ENCODE measurements at regions not wholly inside any gene's neighbourhood (a gene's known extent, or its start where the extent isn't known, plus 50 kb on each side); places are given as distances from the start of the nearest gene placed in this dataset.

DNA sequence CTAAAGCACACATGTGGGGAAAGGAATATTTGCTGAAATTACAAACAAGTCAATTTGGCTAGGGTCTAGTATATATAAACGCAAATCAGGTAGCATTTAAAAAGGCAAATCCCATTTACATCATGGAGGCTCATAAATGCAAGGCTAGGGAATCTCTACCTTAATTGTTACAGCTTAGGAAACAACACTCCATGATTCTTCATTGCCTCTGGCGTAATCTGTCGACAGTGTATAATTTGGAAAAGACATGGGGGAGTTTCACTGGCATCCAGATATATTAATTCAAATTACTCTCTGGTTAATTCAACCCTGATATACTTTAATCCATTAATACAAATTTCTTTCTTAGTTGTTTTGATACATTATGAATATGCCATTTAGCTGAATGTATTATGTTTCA lies 1630.2 kb upstream of the FLRT2 start:
- ChIA-PET POLR2A (no interaction called here), CTCF (no interaction called here)
- TF ChIP-seq FOSL2 (IDR thresholded peaks at IDR 0.05) (no peak), FOSL2 (CRISPR knock-in tag; IDR thresholded peaks at IDR 0.05) (no peak), CHD4 (IDR thresholded peaks at IDR 0.05; ENCODE audit: borderline replicate concordance) (no peak), TP53 (CRISPR knock-in tag; IDR thresholded peaks at IDR 0.05) (no peak), CEBPB (IDR thresholded peaks at IDR 0.05) (no peak), MAZ (IDR thresholded peaks at IDR 0.05; ENCODE audit: borderline replicate concordance, low read depth, low read length) (no peak), CHD2 (IDR thresholded peaks at IDR 0.05; ENCODE audit: low read length, partially characterized antibody) (no peak), RNF2 (IDR thresholded peaks at IDR 0.05; ENCODE audit: borderline replicate concordance, low read depth) (no peak), RCOR1 (IDR thresholded peaks at IDR 0.05; ENCODE audit: low read depth, low read length) (no peak), SREBF2 (IDR thresholded peaks at IDR 0.05) (no peak), RFX5 (IDR thresholded peaks at IDR 0.05) (no peak), HOXB13 (CRISPR knock-in tag; IDR thresholded peaks at IDR 0.05; ENCODE audit: low read depth) (no peak), RARB (CRISPR knock-in tag; IDR thresholded peaks at IDR 0.05) (no peak), HOXB5 (CRISPR knock-in tag; IDR thresholded peaks at IDR 0.05) (no peak)
- TF ChIP-seq, protein P1, sequence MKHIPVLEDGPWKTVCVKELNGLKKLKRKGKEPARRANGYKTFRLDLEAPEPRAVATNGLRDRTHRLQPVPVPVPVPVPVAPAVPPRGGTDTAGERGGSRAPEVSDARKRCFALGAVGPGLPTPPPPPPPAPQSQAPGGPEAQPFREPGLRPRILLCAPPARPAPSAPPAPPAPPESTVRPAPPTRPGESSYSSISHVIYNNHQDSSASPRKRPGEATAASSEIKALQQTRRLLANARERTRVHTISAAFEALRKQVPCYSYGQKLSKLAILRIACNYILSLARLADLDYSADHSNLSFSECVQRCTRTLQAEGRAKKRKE (CRISPR knock-in tag; IDR thresholded peaks at IDR 0.05; ENCODE audit: low read depth): no peak
- TF ChIP-seq, protein P2, sequence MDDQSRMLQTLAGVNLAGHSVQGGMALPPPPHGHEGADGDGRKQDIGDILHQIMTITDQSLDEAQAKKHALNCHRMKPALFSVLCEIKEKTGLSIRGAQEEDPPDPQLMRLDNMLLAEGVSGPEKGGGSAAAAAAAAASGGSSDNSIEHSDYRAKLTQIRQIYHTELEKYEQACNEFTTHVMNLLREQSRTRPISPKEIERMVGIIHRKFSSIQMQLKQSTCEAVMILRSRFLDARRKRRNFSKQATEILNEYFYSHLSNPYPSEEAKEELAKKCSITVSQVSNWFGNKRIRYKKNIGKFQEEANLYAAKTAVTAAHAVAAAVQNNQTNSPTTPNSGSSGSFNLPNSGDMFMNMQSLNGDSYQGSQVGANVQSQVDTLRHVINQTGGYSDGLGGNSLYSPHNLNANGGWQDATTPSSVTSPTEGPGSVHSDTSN (IDR thresholded peaks at IDR 0.05): no peak
- TF ChIP-seq, protein P3, sequence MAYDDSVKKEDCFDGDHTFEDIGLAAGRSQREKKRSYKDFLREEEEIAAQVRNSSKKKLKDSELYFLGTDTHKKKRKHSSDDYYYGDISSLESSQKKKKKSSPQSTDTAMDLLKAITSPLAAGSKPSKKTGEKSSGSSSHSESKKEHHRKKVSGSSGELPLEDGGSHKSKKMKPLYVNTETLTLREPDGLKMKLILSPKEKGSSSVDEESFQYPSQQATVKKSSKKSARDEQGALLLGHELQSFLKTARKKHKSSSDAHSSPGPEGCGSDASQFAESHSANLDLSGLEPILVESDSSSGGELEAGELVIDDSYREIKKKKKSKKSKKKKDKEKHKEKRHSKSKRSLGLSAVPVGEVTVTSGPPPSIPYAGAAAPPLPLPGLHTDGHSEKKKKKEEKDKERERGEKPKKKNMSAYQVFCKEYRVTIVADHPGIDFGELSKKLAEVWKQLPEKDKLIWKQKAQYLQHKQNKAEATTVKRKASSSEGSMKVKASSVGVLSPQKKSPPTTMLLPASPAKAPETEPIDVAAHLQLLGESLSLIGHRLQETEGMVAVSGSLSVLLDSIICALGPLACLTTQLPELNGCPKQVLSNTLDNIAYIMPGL (CRISPR knock-in tag; IDR thresholded peaks at IDR 0.05; ENCODE audit: borderline replicate concordance): no peak
- TF ChIP-seq, protein P4, sequence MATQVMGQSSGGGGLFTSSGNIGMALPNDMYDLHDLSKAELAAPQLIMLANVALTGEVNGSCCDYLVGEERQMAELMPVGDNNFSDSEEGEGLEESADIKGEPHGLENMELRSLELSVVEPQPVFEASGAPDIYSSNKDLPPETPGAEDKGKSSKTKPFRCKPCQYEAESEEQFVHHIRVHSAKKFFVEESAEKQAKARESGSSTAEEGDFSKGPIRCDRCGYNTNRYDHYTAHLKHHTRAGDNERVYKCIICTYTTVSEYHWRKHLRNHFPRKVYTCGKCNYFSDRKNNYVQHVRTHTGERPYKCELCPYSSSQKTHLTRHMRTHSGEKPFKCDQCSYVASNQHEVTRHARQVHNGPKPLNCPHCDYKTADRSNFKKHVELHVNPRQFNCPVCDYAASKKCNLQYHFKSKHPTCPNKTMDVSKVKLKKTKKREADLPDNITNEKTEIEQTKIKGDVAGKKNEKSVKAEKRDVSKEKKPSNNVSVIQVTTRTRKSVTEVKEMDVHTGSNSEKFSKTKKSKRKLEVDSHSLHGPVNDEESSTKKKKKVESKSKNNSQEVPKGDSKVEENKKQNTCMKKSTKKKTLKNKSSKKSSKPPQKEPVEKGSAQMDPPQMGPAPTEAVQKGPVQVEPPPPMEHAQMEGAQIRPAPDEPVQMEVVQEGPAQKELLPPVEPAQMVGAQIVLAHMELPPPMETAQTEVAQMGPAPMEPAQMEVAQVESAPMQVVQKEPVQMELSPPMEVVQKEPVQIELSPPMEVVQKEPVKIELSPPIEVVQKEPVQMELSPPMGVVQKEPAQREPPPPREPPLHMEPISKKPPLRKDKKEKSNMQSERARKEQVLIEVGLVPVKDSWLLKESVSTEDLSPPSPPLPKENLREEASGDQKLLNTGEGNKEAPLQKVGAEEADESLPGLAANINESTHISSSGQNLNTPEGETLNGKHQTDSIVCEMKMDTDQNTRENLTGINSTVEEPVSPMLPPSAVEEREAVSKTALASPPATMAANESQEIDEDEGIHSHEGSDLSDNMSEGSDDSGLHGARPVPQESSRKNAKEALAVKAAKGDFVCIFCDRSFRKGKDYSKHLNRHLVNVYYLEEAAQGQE (IDR thresholded peaks at IDR 0.05): no peak
- TF ChIP-seq, protein P5, sequence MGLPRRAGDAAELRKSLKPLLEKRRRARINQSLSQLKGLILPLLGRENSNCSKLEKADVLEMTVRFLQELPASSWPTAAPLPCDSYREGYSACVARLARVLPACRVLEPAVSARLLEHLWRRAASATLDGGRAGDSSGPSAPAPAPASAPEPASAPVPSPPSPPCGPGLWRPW (IDR thresholded peaks at IDR 0.05): no peak
- Histone ChIP-seq H3K27ac (no peak overlapping the region), H3K4me1 (no peaks in the 10 kb centered on the region), H3K4me3 (no peak overlapping the region), H3K9me3 (no peaks in the 10 kb centered on the region; the same call in 2 of the 3 replicates), H3K4me2 (no peak overlapping the region)
- DNase-seq (ENCODE audit: low read depth in 1 of 2, low spot score in 1 of 2): no peak
- ATAC-seq: no peak
- WGBS (ENCODE audit: missing lambda C conversion rate): 9% methylated on average over 3 of the region's 3 CpGs
- no peak for FAIRE-seq

DNA sequence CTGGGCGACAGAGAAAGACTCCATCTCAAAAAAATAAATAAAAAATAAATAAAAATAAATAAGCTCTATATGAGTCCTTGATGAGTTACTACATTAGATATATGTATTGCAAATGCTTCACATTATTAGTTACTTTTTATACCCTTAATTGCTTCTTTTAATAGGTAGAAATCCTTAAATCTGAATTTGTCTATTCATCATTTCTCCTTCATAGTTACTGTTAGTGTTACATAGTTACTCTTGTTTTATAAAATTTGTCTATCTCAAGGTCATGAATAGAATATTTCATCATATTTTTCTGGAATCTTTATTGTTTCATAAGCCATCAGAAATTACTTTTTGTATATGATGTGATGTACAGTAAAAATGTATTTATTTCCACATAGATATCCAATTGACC lies 1624.8 kb upstream of the FLRT2 start:
- no peaks in the 10 kb centered on the region; the same call in 2 of the 3 replicates for H3K9me3 ChIP-seq
- no peak overlapping the region for H3K4me3 ChIP-seq
- FAIRE-seq (no peak), DNase-seq (ENCODE audit: low read depth in 1 of 2, low spot score in 1 of 2) (no peak), ATAC-seq (no peak)
- WGBS (ENCODE audit: missing lambda C conversion rate): 0% methylated on average over 1 of the region's 1 CpG
- H3K27ac ChIP-seq: no peak overlapping the region
- no peaks in the 10 kb centered on the region for H3K4me1 ChIP-seq
- TF ChIP-seq, protein P3 (CRISPR knock-in tag; IDR thresholded peaks at IDR 0.05; ENCODE audit: borderline replicate concordance): no peak
- TF ChIP-seq RNF2 (IDR thresholded peaks at IDR 0.05; ENCODE audit: borderline replicate concordance, low read depth): no peak
- POLR2A ChIA-PET: no interaction called here
- H3K4me2 ChIP-seq: no peak overlapping the region
- CTCF ChIA-PET: no interaction called here
